ENCODE measurements at regions not wholly inside any gene's neighbourhood (a gene's known extent, or its start where the extent isn't known, plus 50 kb on each side); places are given as distances from the start of the nearest gene placed in this dataset.

- Mint-ChIP-seq H3K9me3 (peaks cover 0 to 11% (median 6%) of the 10 kb centered on the region in 8 donors), H3K27ac (no peak overlapping the region), H3K4me1 (peaks cover 0 to 7% (median under 1%) of the 10 kb centered on the region in 4 donors), H3K36me3 (no peaks in the 10 kb centered on the region), H3K27me3 (peaks cover 9 to 11% of the 10 kb centered on the region in 2 donors), H3K4me3 (no peak overlapping the region)
- intact Hi-C loops (cut with micrococcal nuclease) = no loop called here
- POLR2A ChIA-PET (ENCODE audit: partially characterized antibody) = no interaction called here
- CTCF ChIA-PET (ENCODE audit: partially characterized antibody) = no interaction called here
- Histone ChIP-seq H3K4me3 (ENCODE audit: low read length in 2 of 2) (no peak overlapping the region), H3K4me1 (ENCODE audit: insufficient read depth, low read length) (no peaks in the 10 kb centered on the region), H3K36me3 (ENCODE audit: insufficient read depth, low read length) (no peaks in the 10 kb centered on the region), H3K27ac (ENCODE audit: low read depth, low read length) (no peak overlapping the region), H3K27me3 (ENCODE audit: insufficient read depth, low read length) (no peaks in the 10 kb centered on the region), H3K9me3 (ENCODE audit: control insufficient read depth in 1 of 2, low read length in 2 of 2) (no peaks in the 10 kb centered on the region)
- no peak for DNase-seq
Measured at GRCh38 chr10:129277841-129278240, 189.2 kb upstream of the MGMT start.

- intact Hi-C loops (cut with micrococcal nuclease) = no loop called here
- H3K27ac Mint-ChIP-seq = no peak overlapping the region
- CTCF ChIA-PET (ENCODE audit: partially characterized antibody) = no interaction called here
Measured at GRCh38 chr10:129278686-129279085, 188.4 kb upstream of the MGMT start.

GRCh38 chr10:129279446-129280154 is 187.4 kb upstream of the MGMT start:
- peaks cover 0 to 7% (median under 1%) of the 10 kb centered on the region in 4 donors for H3K4me1 Mint-ChIP-seq
- no peaks in the 10 kb centered on the region for H3K36me3 Mint-ChIP-seq
- Histone ChIP-seq H3K4me1 (ENCODE audit: insufficient read depth, low read length) (no peaks in the 10 kb centered on the region), H3K27ac (ENCODE audit: low read depth, low read length) (no peak overlapping the region), H3K9me3 (ENCODE audit: control insufficient read depth in 1 of 2, low read length in 2 of 2) (no peaks in the 10 kb centered on the region), H3K4me3 (ENCODE audit: low read length in 2 of 2) (no peak overlapping the region), H3K36me3 (ENCODE audit: insufficient read depth, low read length) (no peaks in the 10 kb centered on the region), H3K27me3 (ENCODE audit: insufficient read depth, low read length) (no peaks in the 10 kb centered on the region)
- no peak overlapping the region for H3K27ac Mint-ChIP-seq
- H3K27me3 Mint-ChIP-seq = peaks cover 9 to 11% of the 10 kb centered on the region in 2 donors
- POLR2A ChIA-PET (ENCODE audit: partially characterized antibody) = no interaction called here
- peaks cover 0 to 11% (median 6%) of the 10 kb centered on the region in 8 donors for H3K9me3 Mint-ChIP-seq
- no peak for DNase-seq
- no peak overlapping the region for H3K4me3 Mint-ChIP-seq
- CTCF ChIA-PET (ENCODE audit: partially characterized antibody) = no interaction called here
- intact Hi-C loops (cut with micrococcal nuclease) = no loop called here

More at GRCh38 chr10:129278686-129279085, 188.4 kb upstream of the MGMT start:
- H3K9me3 ChIP-seq (ENCODE audit: control insufficient read depth in 1 of 2, low read length in 2 of 2) = no peaks in the 10 kb centered on the region
- Mint-ChIP-seq H3K9me3 (peaks cover 0 to 11% (median 6%) of the 10 kb centered on the region in 8 donors), H3K36me3 (no peaks in the 10 kb centered on the region), H3K4me1 (peaks cover 0 to 7% (median under 1%) of the 10 kb centered on the region in 4 donors), H3K27me3 (peaks cover 9 to 11% of the 10 kb centered on the region in 2 donors), H3K4me3 (no peak overlapping the region)
- H3K27me3 ChIP-seq (ENCODE audit: insufficient read depth, low read length) = no peaks in the 10 kb centered on the region
- H3K4me1 ChIP-seq (ENCODE audit: insufficient read depth, low read length) = no peaks in the 10 kb centered on the region
- no peak overlapping the region for H3K4me3 ChIP-seq (ENCODE audit: low read length in 2 of 2)
- H3K36me3 ChIP-seq (ENCODE audit: insufficient read depth, low read length) = no peaks in the 10 kb centered on the region
- POLR2A ChIA-PET (ENCODE audit: partially characterized antibody) = no interaction called here
- DNase-seq = no peak
- H3K27ac ChIP-seq (ENCODE audit: low read depth, low read length) = no peak overlapping the region

- Mint-ChIP-seq H3K27me3 (peaks cover 9 to 11% of the 10 kb centered on the region in 2 donors), H3K9me3 (peaks cover 0 to 11% (median 6%) of the 10 kb centered on the region in 8 donors), H3K4me1 (peaks cover 0 to 7% (median under 1%) of the 10 kb centered on the region in 4 donors), H3K36me3 (no peaks in the 10 kb centered on the region), H3K27ac (no peak overlapping the region), H3K4me3 (no peak overlapping the region)
- ChIA-PET POLR2A (ENCODE audit: partially characterized antibody) (no interaction called here), CTCF (ENCODE audit: partially characterized antibody) (no interaction called here)
- Histone ChIP-seq H3K9me3 (ENCODE audit: control insufficient read depth in 1 of 2, low read length in 2 of 2) (no peaks in the 10 kb centered on the region), H3K36me3 (ENCODE audit: insufficient read depth, low read length) (no peaks in the 10 kb centered on the region), H3K27ac (ENCODE audit: low read depth, low read length) (no peak overlapping the region), H3K4me3 (ENCODE audit: low read length in 2 of 2) (no peak overlapping the region), H3K4me1 (ENCODE audit: insufficient read depth, low read length) (no peaks in the 10 kb centered on the region), H3K27me3 (ENCODE audit: insufficient read depth, low read length) (no peaks in the 10 kb centered on the region)
- intact Hi-C loops (cut with micrococcal nuclease) = no loop called here
- no peak for DNase-seq
Measured at GRCh38 chr10:129280155-129280502, 186.9 kb upstream of the MGMT start.

GRCh38 chr10:129280908-129281586 is 186.0 kb upstream of the MGMT start:
- peaks cover 0 to 2% (median under 1%) of the 10 kb centered on the region in 4 donors for H3K4me1 Mint-ChIP-seq
- intact Hi-C loops (cut with micrococcal nuclease) = no loop called here
- no peak overlapping the region for H3K4me3 Mint-ChIP-seq
- H3K36me3 Mint-ChIP-seq = no peaks in the 10 kb centered on the region
- peaks cover 0 to 11% (median 6%) of the 10 kb centered on the region in 8 donors for H3K9me3 Mint-ChIP-seq
- H3K27me3 ChIP-seq (ENCODE audit: insufficient read depth, low read length) = no peaks in the 10 kb centered on the region
- no peak overlapping the region for H3K27ac ChIP-seq (ENCODE audit: low read depth, low read length)
- no peaks in the 10 kb centered on the region for H3K9me3 ChIP-seq (ENCODE audit: control insufficient read depth in 1 of 2, low read length in 2 of 2)
- POLR2A ChIA-PET (ENCODE audit: partially characterized antibody) = no interaction called here
- DNase-seq = no peak
- H3K27ac Mint-ChIP-seq = no peak overlapping the region
- CTCF ChIA-PET (ENCODE audit: partially characterized antibody) = no interaction called here
- H3K4me1 ChIP-seq (ENCODE audit: insufficient read depth, low read length) = no peaks in the 10 kb centered on the region
- no peaks in the 10 kb centered on the region for H3K36me3 ChIP-seq (ENCODE audit: insufficient read depth, low read length)
- H3K4me3 ChIP-seq (ENCODE audit: low read length in 2 of 2) = no peak overlapping the region
- H3K27me3 Mint-ChIP-seq = peaks cover 9 to 11% of the 10 kb centered on the region in 2 donors

GRCh38 chr10:129285459-129285858 is 181.6 kb upstream of the MGMT start:
- no peak overlapping the region for H3K4me3 Mint-ChIP-seq

GRCh38 chr10:129288999-129289584 is 177.9 kb upstream of the MGMT start:
- CTCF ChIA-PET (ENCODE audit: partially characterized antibody) = no interaction called here

More at GRCh38 chr10:129285459-129285858, 181.6 kb upstream of the MGMT start:
- peaks cover 0 to 11% (median 2%) of the 10 kb centered on the region in 8 donors for H3K9me3 Mint-ChIP-seq
- H3K4me1 ChIP-seq (ENCODE audit: insufficient read depth, low read length) = no peaks in the 10 kb centered on the region
- intact Hi-C loops (cut with micrococcal nuclease) = no loop called here
- no peaks in the 10 kb centered on the region for H3K36me3 ChIP-seq (ENCODE audit: insufficient read depth, low read length)
- no peak overlapping the region for H3K27ac Mint-ChIP-seq
- H3K27me3 ChIP-seq (ENCODE audit: insufficient read depth, low read length) = no peaks in the 10 kb centered on the region
- ChIA-PET POLR2A (ENCODE audit: partially characterized antibody) (no interaction called here), CTCF (ENCODE audit: partially characterized antibody) (no interaction called here)
- H3K36me3 Mint-ChIP-seq = no peaks in the 10 kb centered on the region
- H3K9me3 ChIP-seq (ENCODE audit: control insufficient read depth in 1 of 2, low read length in 2 of 2) = no peaks in the 10 kb centered on the region
- no peak overlapping the region for H3K4me3 ChIP-seq (ENCODE audit: low read length in 2 of 2)
- H3K4me1 Mint-ChIP-seq = no peaks in the 10 kb centered on the region
- peaks cover 6 to 9% of the 10 kb centered on the region in 2 donors for H3K27me3 Mint-ChIP-seq
- no peak for DNase-seq
- no peak overlapping the region for H3K27ac ChIP-seq (ENCODE audit: low read depth, low read length)

More at GRCh38 chr10:129288999-129289584, 177.9 kb upstream of the MGMT start:
- Histone ChIP-seq H3K9me3 (ENCODE audit: control insufficient read depth in 1 of 2, low read length in 2 of 2) (no peaks in the 10 kb centered on the region), H3K36me3 (ENCODE audit: insufficient read depth, low read length) (no peaks in the 10 kb centered on the region), H3K27me3 (ENCODE audit: insufficient read depth, low read length) (no peaks in the 10 kb centered on the region), H3K4me3 (ENCODE audit: low read length in 2 of 2) (no peak overlapping the region), H3K4me1 (ENCODE audit: insufficient read depth, low read length) (no peaks in the 10 kb centered on the region), H3K27ac (ENCODE audit: low read depth, low read length) (no peak overlapping the region)
- H3K27me3 Mint-ChIP-seq = peaks cover 2 to 5% of the 10 kb centered on the region in 2 donors
- no peak for DNase-seq
- H3K4me3 Mint-ChIP-seq = no peak overlapping the region
- H3K9me3 Mint-ChIP-seq = peaks cover 0 to 7% (median 0%) of the 10 kb centered on the region in 8 donors
- POLR2A ChIA-PET (ENCODE audit: partially characterized antibody) = no interaction called here
- intact Hi-C loops (cut with micrococcal nuclease) = no loop called here
- H3K27ac Mint-ChIP-seq = no peak overlapping the region
- H3K36me3 Mint-ChIP-seq = no peaks in the 10 kb centered on the region
- H3K4me1 Mint-ChIP-seq = no peaks in the 10 kb centered on the region

Measured in CD4-positive, alpha-beta memory T cell (primary cell).